NB4 (cell line): ENCODE measurements at regions not wholly inside any gene's neighbourhood (a gene's known extent, or its start where the extent isn't known, plus 50 kb on each side); places are given as distances from the start of the nearest gene placed in this dataset.

ENCODE experiments used
- POLR2A ChIP-seq: IDR thresholded peaks from 2 replicates; pipeline ENCODE4 v1.6.1; 2011; ENCODE audit warnings: mild to moderate bottlenecking; ENCODE audit not compliant: insufficient read length; ENCODE audit errors: extremely low read depth
- TF ChIP-seq, protein P1 (sequence below): IDR thresholded peaks from one replicate; pipeline ENCODE4 v1.5.1; 2012; ENCODE audit warnings: low read depth, low read length

DNA sequence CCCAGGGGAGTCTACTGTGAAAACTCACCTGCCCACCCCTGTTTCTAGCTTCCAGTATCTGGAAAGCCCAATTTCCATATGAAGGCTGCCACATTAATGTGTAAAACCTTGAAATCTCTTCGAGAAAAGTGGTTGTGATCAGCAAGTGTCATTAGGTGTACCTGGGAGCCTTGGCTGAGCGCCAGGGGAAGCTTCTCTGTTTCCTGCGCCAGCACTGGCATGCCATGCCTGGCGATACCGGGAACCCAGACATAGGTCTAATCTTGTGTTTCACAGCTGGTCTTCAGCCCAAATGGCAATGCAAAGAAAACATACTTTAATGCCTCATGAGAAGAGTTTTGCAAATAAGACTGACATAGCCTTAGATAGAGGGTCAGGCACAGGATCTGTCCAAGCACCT lies 101.6 kb downstream of the TENT4A start:
- TF ChIP-seq, protein P1, sequence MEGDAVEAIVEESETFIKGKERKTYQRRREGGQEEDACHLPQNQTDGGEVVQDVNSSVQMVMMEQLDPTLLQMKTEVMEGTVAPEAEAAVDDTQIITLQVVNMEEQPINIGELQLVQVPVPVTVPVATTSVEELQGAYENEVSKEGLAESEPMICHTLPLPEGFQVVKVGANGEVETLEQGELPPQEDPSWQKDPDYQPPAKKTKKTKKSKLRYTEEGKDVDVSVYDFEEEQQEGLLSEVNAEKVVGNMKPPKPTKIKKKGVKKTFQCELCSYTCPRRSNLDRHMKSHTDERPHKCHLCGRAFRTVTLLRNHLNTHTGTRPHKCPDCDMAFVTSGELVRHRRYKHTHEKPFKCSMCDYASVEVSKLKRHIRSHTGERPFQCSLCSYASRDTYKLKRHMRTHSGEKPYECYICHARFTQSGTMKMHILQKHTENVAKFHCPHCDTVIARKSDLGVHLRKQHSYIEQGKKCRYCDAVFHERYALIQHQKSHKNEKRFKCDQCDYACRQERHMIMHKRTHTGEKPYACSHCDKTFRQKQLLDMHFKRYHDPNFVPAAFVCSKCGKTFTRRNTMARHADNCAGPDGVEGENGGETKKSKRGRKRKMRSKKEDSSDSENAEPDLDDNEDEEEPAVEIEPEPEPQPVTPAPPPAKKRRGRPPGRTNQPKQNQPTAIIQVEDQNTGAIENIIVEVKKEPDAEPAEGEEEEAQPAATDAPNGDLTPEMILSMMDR = no peak
- TF ChIP-seq POLR2A = no peak
